ENCODE measurements at regions not wholly inside any gene's neighbourhood (a gene's known extent, or its start where the extent isn't known, plus 50 kb on each side); places are given as distances from the start of the nearest gene placed in this dataset.
"Not testable (repeated sequence)": the region's sequence is repeated elsewhere in the genome, so short reads cannot be mapped to it uniquely, and the experiment has no call there.

DNA sequence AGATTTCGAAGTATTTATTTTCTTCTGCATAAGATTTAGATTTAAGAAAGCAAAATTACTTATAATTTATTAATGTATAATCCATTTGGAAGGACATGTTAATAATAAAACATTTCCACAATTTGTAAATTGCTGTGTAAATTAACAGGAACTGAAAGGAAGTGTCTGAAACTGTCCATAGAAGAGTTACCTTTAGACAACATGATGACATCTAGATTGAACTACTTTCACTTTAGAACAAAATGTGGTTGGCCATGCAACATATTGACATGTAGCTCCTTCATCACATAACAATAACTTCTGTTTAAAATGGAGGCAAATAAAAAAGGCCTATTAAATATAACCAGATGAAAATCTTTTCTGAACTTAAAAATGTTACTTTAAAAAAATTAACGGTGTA lies 1849.5 kb upstream of the ACO1 start:
- no peak overlapping the region for H3K4ac ChIP-seq (ENCODE audit: low read depth, low read length)
- H3K9ac ChIP-seq (ENCODE audit: low read length) = no peak overlapping the region
- no peak overlapping the region for H4K8ac ChIP-seq (ENCODE audit: low read depth, low read length)
- H3K4me2 ChIP-seq (ENCODE audit: low read length) = no peak overlapping the region
- H2BK5ac ChIP-seq (ENCODE audit: low read depth, low read length, poor library complexity) = no peak overlapping the region
- no peak overlapping the region for H3K18ac ChIP-seq (ENCODE audit: low read length)
- no peak for DNase-seq
- H3K9me3 ChIP-seq (ENCODE audit: insufficient read depth, low read depth, low read length) = peaks cover 6% of the 10 kb centered on the region
- no CpG with 5 or more reads among the region's 2 CpGs for WGBS (ENCODE audit: extremely low coverage, insufficient coverage, insufficient read length)
- H2BK120ac ChIP-seq (ENCODE audit: insufficient read depth, low read length, poor library complexity) = no peak overlapping the region
- no peak overlapping the region for H3K4me3 ChIP-seq (ENCODE audit: low read depth, low read length)
- no peak overlapping the region for H3K14ac ChIP-seq (ENCODE audit: low read length)
- H3K36me3 ChIP-seq (ENCODE audit: control insufficient read depth in 1 of 2, insufficient read depth in 2 of 2, low read length in 2 of 2) = peaks cover 0 to 2% of the 10 kb centered on the region in 2 experiments
- no peak overlapping the region for H2AFZ ChIP-seq (ENCODE audit: insufficient read depth, low read length, poor library complexity)
- H3K27ac ChIP-seq (ENCODE audit: low read depth, low read length) = no peak overlapping the region
- H4K91ac ChIP-seq (ENCODE audit: low read depth, low read length) = no peak overlapping the region
- no peak overlapping the region for H2BK12ac ChIP-seq (ENCODE audit: low read length)
- H3K4me1 ChIP-seq (ENCODE audit: control insufficient read depth in 1 of 2, insufficient read depth in 2 of 2, low read length in 2 of 2) = no peaks in the 10 kb centered on the region
- no peaks in the 10 kb centered on the region for H3K79me2 ChIP-seq (ENCODE audit: control insufficient read depth, insufficient read depth, low read length, poor library complexity)
- no peak overlapping the region for H3K23ac ChIP-seq (ENCODE audit: low read length)
- H4K12ac ChIP-seq (ENCODE audit: low read depth, low read length) = no peak overlapping the region
- H2AK5ac ChIP-seq (ENCODE audit: low read length) = no peak overlapping the region
- no peaks in the 10 kb centered on the region for H3K27me3 ChIP-seq (ENCODE audit: insufficient read depth, low read length)
- no peaks in the 10 kb centered on the region for H3K79me1 ChIP-seq (ENCODE audit: low read length)

DNA sequence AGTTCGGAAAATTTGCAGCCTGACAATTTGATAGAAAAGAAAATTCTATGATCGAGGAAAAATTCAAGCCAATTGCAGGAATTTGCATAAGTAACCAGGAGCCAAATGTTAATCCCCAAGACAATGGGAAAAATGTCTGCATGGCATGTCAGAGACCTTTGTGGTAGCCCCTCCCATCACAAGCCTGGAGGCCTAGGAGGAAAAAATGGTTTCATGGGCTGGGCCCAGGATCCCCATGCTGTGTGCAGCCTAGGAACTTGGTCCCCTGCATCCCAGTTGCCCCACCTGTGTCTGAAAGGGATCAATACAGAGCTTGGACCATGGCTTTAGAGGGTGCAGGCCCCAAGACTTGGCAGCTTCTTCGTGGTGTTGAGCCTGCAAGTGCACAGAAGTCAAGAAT lies 1847.9 kb upstream of the ACO1 start:
- Histone ChIP-seq H2BK5ac (ENCODE audit: low read depth, low read length, poor library complexity) (no peak overlapping the region), H3K9ac (ENCODE audit: low read length) (no peak overlapping the region), H3K18ac (ENCODE audit: low read length) (no peak overlapping the region), H3K4me3 (ENCODE audit: low read depth, low read length) (no peak overlapping the region), H3K23ac (ENCODE audit: low read length) (no peak overlapping the region), H3K36me3 (ENCODE audit: control insufficient read depth in 1 of 2, insufficient read depth in 2 of 2, low read length in 2 of 2) (peaks cover 0 to 2% of the 10 kb centered on the region in 2 experiments), H3K14ac (ENCODE audit: low read length) (no peak overlapping the region), H2AFZ (ENCODE audit: insufficient read depth, low read length, poor library complexity) (no peak overlapping the region), H4K91ac (ENCODE audit: low read depth, low read length) (no peak overlapping the region), H2BK120ac (ENCODE audit: insufficient read depth, low read length, poor library complexity) (no peak overlapping the region), H3K4ac (ENCODE audit: low read depth, low read length) (no peak overlapping the region), H3K4me1 (ENCODE audit: control insufficient read depth in 1 of 2, insufficient read depth in 2 of 2, low read length in 2 of 2) (no peaks in the 10 kb centered on the region), H2AK5ac (ENCODE audit: low read length) (no peak overlapping the region), H4K12ac (ENCODE audit: low read depth, low read length) (no peak overlapping the region), H3K27ac (ENCODE audit: low read depth, low read length) (no peak overlapping the region), H2BK12ac (ENCODE audit: low read length) (no peak overlapping the region), H3K79me2 (ENCODE audit: control insufficient read depth, insufficient read depth, low read length, poor library complexity) (no peaks in the 10 kb centered on the region), H3K9me3 (ENCODE audit: insufficient read depth, low read depth, low read length) (peaks cover 6% of the 10 kb centered on the region), H3K4me2 (ENCODE audit: low read length) (no peak overlapping the region), H4K8ac (ENCODE audit: low read depth, low read length) (no peak overlapping the region), H3K27me3 (ENCODE audit: insufficient read depth, low read length) (no peaks in the 10 kb centered on the region), H3K79me1 (ENCODE audit: low read length) (no peaks in the 10 kb centered on the region)
- DNase-seq = no peak
- WGBS (ENCODE audit: extremely low coverage, insufficient coverage, insufficient read length) = no CpG with 5 or more reads among the region's 3 CpGs

DNA sequence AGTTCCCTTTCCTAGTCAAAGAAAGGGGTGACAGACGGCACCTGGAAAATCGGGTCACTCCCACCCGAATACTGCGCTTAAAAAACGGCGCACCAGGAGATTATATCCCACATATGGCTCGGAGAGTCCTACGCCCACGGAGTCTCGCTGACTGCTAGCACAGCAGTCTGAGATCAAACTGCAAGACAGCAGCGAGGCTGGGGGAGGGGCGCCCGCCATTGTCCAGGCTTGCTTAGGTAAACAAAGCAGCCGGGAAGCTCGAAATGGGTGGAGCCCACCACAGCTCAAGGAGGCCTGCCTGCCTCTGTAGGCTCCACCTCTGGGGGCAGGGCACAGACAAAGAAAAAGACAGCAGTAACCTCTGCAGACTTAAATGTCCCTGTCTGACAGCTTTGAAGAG lies 1844.7 kb upstream of the ACO1 start:
- not testable (repeated sequence) for H3K9ac ChIP-seq (ENCODE audit: low read length); H3K14ac ChIP-seq (ENCODE audit: low read length); H3K79me2 ChIP-seq (ENCODE audit: control insufficient read depth, insufficient read depth, low read length, poor library complexity); H2BK120ac ChIP-seq (ENCODE audit: insufficient read depth, low read length, poor library complexity); H3K4me2 ChIP-seq (ENCODE audit: low read length); H2AK5ac ChIP-seq (ENCODE audit: low read length); H3K23ac ChIP-seq (ENCODE audit: low read length); H2BK12ac ChIP-seq (ENCODE audit: low read length); H4K12ac ChIP-seq (ENCODE audit: low read depth, low read length); H3K27ac ChIP-seq (ENCODE audit: low read depth, low read length); H4K91ac ChIP-seq (ENCODE audit: low read depth, low read length); H2AFZ ChIP-seq (ENCODE audit: insufficient read depth, low read length, poor library complexity); H3K4ac ChIP-seq (ENCODE audit: low read depth, low read length); H3K9me3 ChIP-seq (ENCODE audit: insufficient read depth, low read depth, low read length); H4K8ac ChIP-seq (ENCODE audit: low read depth, low read length); H3K36me3 ChIP-seq (ENCODE audit: control insufficient read depth in 1 of 2, insufficient read depth in 2 of 2, low read length in 2 of 2); H3K4me3 ChIP-seq (ENCODE audit: low read depth, low read length); H2BK5ac ChIP-seq (ENCODE audit: low read depth, low read length, poor library complexity); DNase-seq; H3K79me1 ChIP-seq (ENCODE audit: low read length); H3K27me3 ChIP-seq (ENCODE audit: insufficient read depth, low read length); H3K18ac ChIP-seq (ENCODE audit: low read length); H3K4me1 ChIP-seq (ENCODE audit: control insufficient read depth in 1 of 2, insufficient read depth in 2 of 2, low read length in 2 of 2)
- WGBS (ENCODE audit: extremely low coverage, insufficient coverage, insufficient read length) = no CpG with 5 or more reads among the region's 15 CpGs

DNA sequence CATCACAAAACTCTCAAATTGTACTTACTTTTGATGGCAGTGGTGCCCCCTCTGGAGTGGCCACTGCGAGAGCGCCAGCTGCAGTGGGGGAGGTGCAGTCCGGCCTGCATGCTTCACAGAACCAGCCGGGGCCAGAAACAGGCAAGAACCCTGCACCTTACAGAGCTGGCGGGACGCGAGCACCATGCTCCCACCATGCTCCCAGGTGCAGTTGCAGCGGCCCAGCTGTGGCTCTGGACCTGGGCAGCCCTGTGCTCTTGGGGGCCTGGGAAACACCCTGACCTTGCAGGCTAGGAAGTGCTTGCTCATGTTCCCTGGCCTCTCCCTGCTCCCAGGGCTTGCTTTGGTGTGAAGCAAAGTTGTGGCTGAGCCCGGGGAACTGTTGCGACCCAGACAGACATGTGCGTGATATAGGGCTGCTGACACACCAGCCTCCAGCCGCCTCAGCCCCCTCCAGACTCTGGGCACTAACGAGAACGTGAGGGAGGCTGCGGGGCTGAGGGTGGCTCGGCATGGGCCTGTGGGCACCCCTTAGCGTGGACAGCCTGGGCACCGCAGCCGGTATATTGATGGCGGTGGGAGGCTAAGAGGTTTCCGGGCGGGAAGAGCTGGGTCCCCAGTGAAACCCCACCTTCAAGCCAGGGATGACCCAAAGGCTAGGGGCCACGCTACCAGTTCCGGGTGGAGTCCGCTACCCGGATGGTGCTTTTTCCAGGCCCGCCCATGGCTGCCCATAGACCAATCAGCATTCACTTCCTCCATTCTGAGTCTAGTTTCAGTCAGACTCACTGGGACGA lies 1809.9 kb upstream of the ACO1 start:
- Histone ChIP-seq H3K9me3 (ENCODE audit: insufficient read depth, low read depth, low read length) (peaks cover 2% of the 10 kb centered on the region), H3K4me3 (ENCODE audit: low read depth, low read length) (no peak overlapping the region), H2AFZ (ENCODE audit: insufficient read depth, low read length, poor library complexity) (no peak overlapping the region), H3K27me3 (ENCODE audit: insufficient read depth, low read length) (no peaks in the 10 kb centered on the region), H2BK120ac (ENCODE audit: insufficient read depth, low read length, poor library complexity) (no peak overlapping the region), H2BK12ac (ENCODE audit: low read length) (no peak overlapping the region), H3K4me2 (ENCODE audit: low read length) (no peak overlapping the region), H3K79me2 (ENCODE audit: control insufficient read depth, insufficient read depth, low read length, poor library complexity) (no peaks in the 10 kb centered on the region), H3K36me3 (ENCODE audit: control insufficient read depth in 1 of 2, insufficient read depth in 2 of 2, low read length in 2 of 2) (no peaks in the 10 kb centered on the region), H2BK5ac (ENCODE audit: low read depth, low read length, poor library complexity) (no peak overlapping the region), H3K23ac (ENCODE audit: low read length) (no peak overlapping the region), H3K27ac (ENCODE audit: low read depth, low read length) (no peak overlapping the region), H4K91ac (ENCODE audit: low read depth, low read length) (no peak overlapping the region), H3K18ac (ENCODE audit: low read length) (no peak overlapping the region), H3K4ac (ENCODE audit: low read depth, low read length) (no peak overlapping the region), H3K79me1 (ENCODE audit: low read length) (no peaks in the 10 kb centered on the region), H3K4me1 (ENCODE audit: control insufficient read depth in 1 of 2, insufficient read depth in 2 of 2, low read length in 2 of 2) (no peaks in the 10 kb centered on the region), H3K9ac (ENCODE audit: low read length) (no peak overlapping the region), H4K12ac (ENCODE audit: low read depth, low read length) (no peak overlapping the region), H4K8ac (ENCODE audit: low read depth, low read length) (no peak overlapping the region), H2AK5ac (ENCODE audit: low read length) (no peak overlapping the region), H3K14ac (ENCODE audit: low read length) (no peak overlapping the region)
- no peak for DNase-seq
- WGBS (ENCODE audit: extremely low coverage, insufficient coverage, insufficient read length) = no CpG with 5 or more reads among the region's 28 CpGs
